Activated CD4-positive, alpha-beta memory T cell treated with anti-CD3 and anti-CD28 coated beads for 36 hours (primary cell): ENCODE measurements at regions not wholly inside any gene's neighbourhood (a gene's known extent, or its start where the extent isn't known, plus 50 kb on each side); places are given as distances from the start of the nearest gene placed in this dataset.
A peak's percentile ranks its signal among the peaks of the same experiment; 100 is the strongest.

ENCODE experiments used
- CTCF ChIA-PET: fragments of 350-600 bp; sonication (Branson Sonifier 250); formaldehyde crosslinking; loops from one replicate; lab custom pipeline; 2021; ENCODE audit warnings: antibody characterized with exemption, inconsistent platforms; lab: Charles Lee
- POLR2A ChIA-PET: fragments of 350-600 bp; sonication (Branson Sonifier 250); formaldehyde crosslinking; loops from one replicate; lab custom pipeline; 2021; ENCODE audit warnings: antibody characterized with exemption; lab: Charles Lee
- DNase-seq: peaks from one replicate; pipeline ENCODE4 v3.0.0-alpha.2; 2020
- H3K27ac Mint-ChIP-seq: one replicate; pipeline ENCODE4 v1.8.0; 2021; ENCODE audit warnings: mixed read lengths
- H3K27me3 Mint-ChIP-seq: one replicate; pipeline ENCODE4 v1.8.0; 2021; ENCODE audit warnings: mixed read lengths
- H3K36me3 Mint-ChIP-seq: one replicate; pipeline ENCODE4 v1.8.0; 2021; ENCODE audit warnings: mixed read lengths
- H3K4me1 Mint-ChIP-seq: one replicate; pipeline ENCODE4 v1.8.0; 2021; ENCODE audit warnings: low read depth, mixed read lengths
- H3K4me3 Mint-ChIP-seq: one replicate; pipeline ENCODE4 v1.8.0; 2021; ENCODE audit warnings: mild to moderate bottlenecking, mixed read lengths
- H3K9me3 Mint-ChIP-seq: one replicate; pipeline ENCODE4 v1.8.0; 2021; ENCODE audit warnings: mixed read lengths
- intact Hi-C: fragments of 100-400 bp; cut with micrococcal nuclease; formaldehyde crosslinking; loops from one replicate; pipeline ENCODE4 v1.15.1; 2023

GRCh38 chr13:39961036-39961435, 305.6 kb downstream of the COG6 start:
- no peaks in the 10 kb centered on the region for H3K36me3 Mint-ChIP-seq
- H3K4me1 Mint-ChIP-seq = peaks cover 34% of the 10 kb centered on the region
- ChIA-PET CTCF (interaction anchor here (0.6 to 1.9 kb wide), 2 partner anchors 18 to 283 kb away, joined by 3 to 8 read pairs; no protein-coding TSS in a partner anchor), POLR2A (no interaction called here)
- no peaks in the 10 kb centered on the region for H3K27me3 Mint-ChIP-seq
- no peaks in the 10 kb centered on the region for H3K9me3 Mint-ChIP-seq
- DNase-seq = no peak
- intact Hi-C loops = no loop called here
- H3K27ac Mint-ChIP-seq = no peak overlapping the region
- H3K4me3 Mint-ChIP-seq = no peak overlapping the region

GRCh38 chr13:39963612-39964011, 308.1 kb downstream of the COG6 start:
- Mint-ChIP-seq H3K4me1 (peaks cover 14% of the 10 kb centered on the region), H3K27ac (no peak overlapping the region), H3K4me3 (no peak overlapping the region), H3K27me3 (peaks cover 6% of the 10 kb centered on the region), H3K9me3 (no peaks in the 10 kb centered on the region), H3K36me3 (no peaks in the 10 kb centered on the region)
- peak; percentile 24 for DNase-seq
- POLR2A ChIA-PET = no interaction called here
- CTCF ChIA-PET = interaction anchor here (2.3 kb wide), 1 partner anchor 21 kb away, joined by 15 read pairs; no protein-coding TSS in a partner anchor
- intact Hi-C loops = no loop called here

DNA sequence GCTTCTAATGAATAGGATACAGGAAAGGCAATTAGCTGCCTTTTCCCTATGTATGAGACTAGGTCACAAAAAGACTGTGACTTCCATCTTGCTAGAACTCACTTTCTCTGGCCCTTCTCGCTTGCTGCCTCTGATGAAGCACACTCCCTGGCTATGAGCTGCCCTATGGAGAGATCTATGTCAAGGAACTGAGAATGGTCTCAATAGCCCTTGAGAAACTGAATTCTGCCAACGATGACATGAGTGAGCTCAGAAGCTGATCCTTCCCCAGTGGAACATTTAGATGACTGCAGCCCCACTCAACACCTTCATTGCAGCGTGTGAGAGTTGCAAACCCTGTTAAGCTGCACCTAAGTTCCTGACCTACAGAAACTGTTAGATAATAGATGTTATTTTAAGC, 309.8 kb downstream of the COG6 start:
- H3K4me1 Mint-ChIP-seq = peaks cover 6% of the 10 kb centered on the region
- intact Hi-C loops = no loop called here
- peaks cover 7% of the 10 kb centered on the region for H3K27me3 Mint-ChIP-seq
- H3K27ac Mint-ChIP-seq = no peak overlapping the region
- POLR2A ChIA-PET = no interaction called here
- CTCF ChIA-PET = interaction anchor here (0.6 to 2.3 kb wide), 3 partner anchors 22 to 992 kb away, joined by 3 to 15 read pairs (median 14); no protein-coding TSS in a partner anchor
- H3K9me3 Mint-ChIP-seq = no peaks in the 10 kb centered on the region
- no peak overlapping the region for H3K4me3 Mint-ChIP-seq
- H3K36me3 Mint-ChIP-seq = no peaks in the 10 kb centered on the region
- no peak for DNase-seq

DNA sequence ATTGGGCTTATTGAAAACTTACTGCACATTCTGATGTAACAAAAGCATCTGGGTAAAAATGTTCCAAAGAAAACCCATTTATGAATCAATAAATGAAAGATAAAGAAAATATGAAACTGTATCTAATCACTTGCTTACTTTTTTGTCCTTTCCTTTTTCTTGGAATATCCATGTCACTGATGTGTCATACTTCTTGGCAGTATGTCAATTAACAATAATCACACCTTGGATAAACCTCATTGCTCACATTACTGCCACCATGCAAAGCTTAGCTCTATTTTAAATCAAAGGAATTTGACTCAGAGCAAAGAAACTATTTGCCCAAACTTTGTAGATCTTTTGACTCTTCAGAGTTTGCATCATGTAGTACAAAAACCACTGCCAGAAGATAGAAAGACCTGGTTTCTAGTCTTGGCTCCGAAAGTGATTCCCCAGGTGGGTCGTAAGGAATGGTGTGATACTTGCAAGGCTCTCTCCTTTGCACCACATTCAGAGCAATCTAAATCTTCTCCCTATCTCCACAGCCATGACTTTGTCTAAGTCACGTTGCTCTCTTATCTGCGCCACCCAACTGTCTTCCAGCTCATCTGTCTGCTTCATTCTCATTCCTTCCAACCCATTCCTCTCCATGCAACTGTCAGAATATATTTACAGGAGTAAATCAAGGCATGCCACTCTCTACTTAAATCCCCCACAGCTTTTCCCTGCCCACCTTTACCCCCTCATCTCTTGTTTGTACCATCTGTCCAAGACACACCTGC, 311.9 kb downstream of the COG6 start:
- no peak for DNase-seq
- ChIA-PET CTCF (interaction anchor here (0.5 to 2.1 kb wide), 2 partner anchors 24 to 1028 kb away, joined by 3 to 14 read pairs; no protein-coding TSS in a partner anchor), POLR2A (interaction anchor here (0.6 kb wide), 1 partner anchor 1041 kb away, joined by 3 read pairs; no protein-coding TSS in a partner anchor)
- H3K4me1 Mint-ChIP-seq = peaks cover 8% of the 10 kb centered on the region
- intact Hi-C loops = no loop called here
- no peak overlapping the region for H3K4me3 Mint-ChIP-seq
- H3K27me3 Mint-ChIP-seq = peaks cover 7% of the 10 kb centered on the region
- no peaks in the 10 kb centered on the region for H3K36me3 Mint-ChIP-seq
- no peaks in the 10 kb centered on the region for H3K9me3 Mint-ChIP-seq
- H3K27ac Mint-ChIP-seq = no peak overlapping the region

GRCh38 chr13:39968646-39969475, 313.4 kb downstream of the COG6 start:
- no peak overlapping the region for H3K4me3 Mint-ChIP-seq
- no peaks in the 10 kb centered on the region for H3K9me3 Mint-ChIP-seq
- CTCF ChIA-PET = interaction anchor here (0.6 to 1.1 kb wide), 2 partner anchors 26 to 469 kb away, joined by 3 read pairs; no protein-coding TSS in a partner anchor
- intact Hi-C loops = no loop called here
- no peak for DNase-seq
- H3K27me3 Mint-ChIP-seq = peaks cover 7% of the 10 kb centered on the region
- POLR2A ChIA-PET = no interaction called here
- H3K4me1 Mint-ChIP-seq = peaks cover 8% of the 10 kb centered on the region
- H3K36me3 Mint-ChIP-seq = no peaks in the 10 kb centered on the region
- no peak overlapping the region for H3K27ac Mint-ChIP-seq

- no peak for DNase-seq
- intact Hi-C loops = no loop called here
- no peak overlapping the region for H3K4me3 Mint-ChIP-seq
- H3K9me3 Mint-ChIP-seq = no peaks in the 10 kb centered on the region
- H3K27me3 Mint-ChIP-seq = peaks cover 7% of the 10 kb centered on the region
- no peaks in the 10 kb centered on the region for H3K36me3 Mint-ChIP-seq
- no peak overlapping the region for H3K27ac Mint-ChIP-seq
- ChIA-PET CTCF (no interaction called here), POLR2A (no interaction called here)
- peaks cover 8% of the 10 kb centered on the region for H3K4me1 Mint-ChIP-seq
Observed at GRCh38 chr13:39970177-39970846, 314.9 kb downstream of the COG6 start.

GRCh38 chr13:39971526-39971925, 316.1 kb downstream of the COG6 start:
- H3K4me3 Mint-ChIP-seq = no peak overlapping the region
- ChIA-PET CTCF (no interaction called here), POLR2A (no interaction called here)
- H3K36me3 Mint-ChIP-seq = no peaks in the 10 kb centered on the region
- intact Hi-C loops = no loop called here
- no peaks in the 10 kb centered on the region for H3K9me3 Mint-ChIP-seq
- H3K27ac Mint-ChIP-seq = no peak overlapping the region
- no peak for DNase-seq
- H3K4me1 Mint-ChIP-seq = peaks cover 8% of the 10 kb centered on the region
- peaks cover 7% of the 10 kb centered on the region for H3K27me3 Mint-ChIP-seq

- Mint-ChIP-seq H3K4me3 (no peak overlapping the region), H3K27ac (no peak overlapping the region), H3K27me3 (no peaks in the 10 kb centered on the region), H3K4me1 (peaks cover 3% of the 10 kb centered on the region), H3K36me3 (no peaks in the 10 kb centered on the region), H3K9me3 (no peaks in the 10 kb centered on the region)
- DNase-seq = no peak
- CTCF ChIA-PET = interaction anchor here (2.7 kb wide), 1 partner anchor 34 kb away, joined by 9 read pairs; no protein-coding TSS in a partner anchor
- POLR2A ChIA-PET = no interaction called here
- intact Hi-C loops = no loop called here
Observed at GRCh38 chr13:39976481-39976880, 321.0 kb downstream of the COG6 start.

DNA sequence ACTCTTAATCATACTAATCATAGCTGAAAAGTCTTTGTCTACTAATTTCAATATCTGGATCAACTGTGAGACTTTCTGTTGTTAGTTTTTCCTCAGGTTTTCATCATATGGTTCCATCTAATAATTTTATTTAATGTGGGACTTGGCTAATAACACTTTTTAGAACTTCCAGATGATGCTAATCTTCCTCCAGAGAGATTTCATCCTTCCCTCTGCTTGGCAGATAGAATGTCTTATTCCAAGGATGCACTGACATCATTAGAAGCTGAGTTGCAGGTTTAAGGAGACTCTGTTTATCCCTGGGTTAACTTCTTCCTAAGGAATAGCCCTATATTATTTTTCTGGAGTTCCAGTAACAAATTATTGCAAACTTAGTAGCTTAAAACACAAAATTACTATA, 325.6 kb downstream of the COG6 start:
- Mint-ChIP-seq H3K9me3 (no peaks in the 10 kb centered on the region), H3K36me3 (no peaks in the 10 kb centered on the region)
- POLR2A ChIA-PET = interaction anchor here (0.5 kb wide), 1 partner anchor 713 kb away, joined by 5 read pairs; no protein-coding TSS in a partner anchor

DNA sequence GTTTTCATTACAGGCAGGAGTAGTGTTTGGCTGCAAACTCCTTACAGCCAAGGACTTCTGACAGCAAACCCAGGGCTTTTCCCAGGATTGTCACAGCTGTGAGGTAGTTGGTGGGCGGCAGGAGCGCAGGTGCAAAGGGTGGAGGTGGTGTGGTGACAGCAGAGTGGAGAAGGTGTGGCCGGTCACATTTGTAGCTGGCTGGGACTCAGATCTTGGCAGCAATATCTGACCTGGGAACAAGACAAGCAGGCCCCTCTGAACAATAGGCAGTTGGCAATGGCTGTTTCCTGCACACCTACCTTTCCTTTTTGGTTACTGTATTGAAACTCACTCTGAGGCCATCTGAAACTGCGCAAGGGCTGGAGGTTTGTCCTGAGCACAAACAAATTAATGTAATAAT, 327.3 kb downstream of the COG6 start:
- Mint-ChIP-seq H3K27me3 (no peaks in the 10 kb centered on the region), H3K9me3 (no peaks in the 10 kb centered on the region), H3K4me1 (no peaks in the 10 kb centered on the region), H3K4me3 (no peak overlapping the region), H3K27ac (no peak overlapping the region), H3K36me3 (no peaks in the 10 kb centered on the region)
- DNase-seq = no peak
- intact Hi-C loops = no loop called here
- ChIA-PET POLR2A (no interaction called here), CTCF (interaction anchor here (0.6 kb wide), 1 partner anchor 608 kb away, joined by 5 read pairs; no protein-coding TSS in a partner anchor)

More for the DNA sequence above, 325.6 kb downstream of the COG6 start:
- intact Hi-C loops = no loop called here
- H3K4me1 Mint-ChIP-seq = no peaks in the 10 kb centered on the region
- no peak overlapping the region for H3K27ac Mint-ChIP-seq
- no peak overlapping the region for H3K4me3 Mint-ChIP-seq
- CTCF ChIA-PET = no interaction called here
- DNase-seq = no peak
- H3K27me3 Mint-ChIP-seq = no peaks in the 10 kb centered on the region

DNA sequence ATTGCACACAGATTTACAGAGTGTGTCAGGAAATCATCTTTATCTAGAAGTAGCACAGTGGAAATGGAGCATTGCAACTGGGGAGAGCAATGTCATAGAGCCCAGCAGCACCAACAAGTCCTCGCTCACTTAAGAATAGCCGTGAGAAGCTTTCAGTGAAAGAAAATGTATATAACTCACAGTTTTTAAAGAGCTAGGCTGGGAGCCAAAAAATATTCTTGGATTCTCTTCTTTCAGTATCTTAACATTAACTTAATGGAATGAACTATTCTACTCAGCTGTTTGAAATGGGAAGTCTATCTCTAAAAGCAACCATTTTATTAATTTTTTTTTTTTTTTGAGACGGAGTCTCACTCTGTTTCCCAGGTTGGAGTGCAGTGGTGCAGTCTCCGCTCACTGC, 329.6 kb downstream of the COG6 start:
- Mint-ChIP-seq H3K4me1 (no peaks in the 10 kb centered on the region), H3K36me3 (no peaks in the 10 kb centered on the region), H3K27ac (no peak overlapping the region), H3K4me3 (no peak overlapping the region), H3K9me3 (no peaks in the 10 kb centered on the region), H3K27me3 (no peaks in the 10 kb centered on the region)
- CTCF ChIA-PET = no interaction called here
- intact Hi-C loops = no loop called here
- POLR2A ChIA-PET = interaction anchor here (0.6 kb wide), 1 partner anchor 578 kb away, joined by 3 read pairs; no protein-coding TSS in a partner anchor
- DNase-seq = no peak
